ENCODE measurements at regions not wholly inside any gene's neighbourhood (a gene's known extent, or its start where the extent isn't known, plus 50 kb on each side); places are given as distances from the start of the nearest gene placed in this dataset.

DNA sequence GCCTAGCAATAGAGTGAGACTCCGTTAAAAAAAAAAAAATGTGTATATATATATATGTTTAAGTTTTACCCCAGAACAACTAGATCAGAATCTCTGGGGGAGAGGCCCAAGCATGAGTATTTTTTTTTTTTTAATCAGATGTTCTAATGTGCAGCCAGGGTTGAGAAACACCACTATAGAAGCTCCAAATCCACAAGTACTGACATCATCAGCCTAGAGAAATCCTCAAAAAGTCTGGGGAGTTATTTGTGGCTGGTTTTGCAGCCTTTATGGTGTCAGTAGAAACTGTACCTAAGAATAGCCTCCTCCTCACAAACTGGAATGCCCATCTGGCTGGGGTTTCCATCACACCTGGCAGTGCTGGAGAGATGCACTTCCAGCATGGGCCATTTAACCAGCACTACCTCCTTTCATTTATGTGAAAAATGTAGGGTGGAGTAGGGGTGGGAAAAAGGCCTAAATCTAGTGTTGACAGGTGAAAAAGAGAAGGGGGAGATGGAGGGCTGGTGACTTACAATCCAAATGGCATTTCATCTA lies 93.5 kb downstream of the CBLL2 start:
- no peak for TF ChIP-seq JUND (IDR thresholded peaks at IDR 0.05; ENCODE audit: low read depth)
- DNase-seq (ENCODE audit: low read depth in 1 of 2, low spot score in 1 of 2): no peak
- in situ Hi-C loops (cut with HindIII; ENCODE audit: low pct_unique_long_range_greater_than_20kb, low sequenced_read_pairs): no loop called here

DNA sequence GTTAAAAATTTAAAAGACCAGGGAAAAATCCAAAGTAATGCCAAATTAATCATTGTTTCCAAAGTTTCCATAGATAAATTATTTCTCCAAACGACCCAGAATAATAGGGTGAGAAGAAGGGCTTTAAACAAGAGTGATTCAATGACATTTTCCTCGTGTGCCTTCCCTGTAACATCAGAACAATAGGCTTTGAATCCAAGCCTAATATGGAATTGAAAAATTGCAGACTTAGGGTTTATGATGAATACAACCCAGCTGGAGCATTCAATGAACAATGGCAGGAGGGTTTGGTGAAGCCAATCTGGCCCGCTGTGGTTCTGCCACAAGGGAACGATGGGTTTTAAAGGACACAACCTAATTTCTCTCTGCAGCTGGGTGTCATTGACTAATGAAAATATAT lies 94.2 kb downstream of the CBLL2 start:
- TF ChIP-seq JUND (IDR thresholded peaks at IDR 0.05; ENCODE audit: low read depth): no peak
- DNase-seq (ENCODE audit: low read depth in 1 of 2, low spot score in 1 of 2): no peak
- in situ Hi-C loops (cut with HindIII; ENCODE audit: low pct_unique_long_range_greater_than_20kb, low sequenced_read_pairs): no loop called here

DNA sequence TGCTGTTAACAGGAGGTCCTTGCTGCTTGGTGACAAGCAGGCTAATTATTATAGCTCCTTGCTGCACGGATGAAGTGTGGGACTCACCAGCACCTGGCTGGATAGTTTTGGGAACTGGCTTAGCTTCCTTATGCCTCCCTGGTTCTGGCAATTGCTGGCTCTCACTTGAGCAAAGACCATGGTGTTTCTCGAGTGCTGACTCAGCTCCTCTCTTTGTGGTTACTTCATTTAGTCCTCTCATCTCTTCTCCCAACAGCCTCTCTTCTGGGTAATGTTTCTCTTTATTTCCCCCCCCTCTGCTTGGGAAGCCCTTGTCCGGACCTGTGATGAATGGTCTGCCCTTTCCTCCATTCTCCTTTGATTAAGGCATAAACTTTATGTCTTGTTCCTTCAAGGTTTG lies 100.4 kb downstream of the CBLL2 start:
- TF ChIP-seq JUND (IDR thresholded peaks at IDR 0.05; ENCODE audit: low read depth): no peak
- no peak for DNase-seq (ENCODE audit: low read depth in 1 of 2, low spot score in 1 of 2)
- in situ Hi-C loops (cut with HindIII; ENCODE audit: low pct_unique_long_range_greater_than_20kb, low sequenced_read_pairs): no loop called here

DNA sequence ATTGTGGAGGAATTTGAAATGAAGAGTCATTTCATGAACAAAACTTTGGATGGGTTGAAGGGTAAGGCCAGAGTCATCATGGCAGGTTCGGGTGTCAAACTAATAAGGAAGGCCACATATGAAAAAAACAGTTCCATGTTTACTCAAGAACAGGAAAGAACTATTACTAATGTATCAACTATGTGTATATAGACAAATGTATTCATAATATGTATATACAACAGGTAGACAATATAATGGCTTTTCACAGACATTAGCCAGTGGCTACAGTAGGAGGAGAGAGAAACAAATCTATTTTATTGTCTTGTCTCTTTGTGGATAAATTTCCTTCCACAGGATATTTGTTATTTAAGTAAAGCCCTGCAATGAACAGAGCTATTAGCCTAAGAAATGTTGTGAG lies 101.1 kb downstream of the CBLL2 start:
- TF ChIP-seq JUND (IDR thresholded peaks at IDR 0.05; ENCODE audit: low read depth): no peak
- DNase-seq (ENCODE audit: low read depth in 1 of 2, low spot score in 1 of 2): peak in 1 of 2 experiments; percentile 8
- in situ Hi-C loops (cut with HindIII; ENCODE audit: low pct_unique_long_range_greater_than_20kb, low sequenced_read_pairs): no loop called here

DNA sequence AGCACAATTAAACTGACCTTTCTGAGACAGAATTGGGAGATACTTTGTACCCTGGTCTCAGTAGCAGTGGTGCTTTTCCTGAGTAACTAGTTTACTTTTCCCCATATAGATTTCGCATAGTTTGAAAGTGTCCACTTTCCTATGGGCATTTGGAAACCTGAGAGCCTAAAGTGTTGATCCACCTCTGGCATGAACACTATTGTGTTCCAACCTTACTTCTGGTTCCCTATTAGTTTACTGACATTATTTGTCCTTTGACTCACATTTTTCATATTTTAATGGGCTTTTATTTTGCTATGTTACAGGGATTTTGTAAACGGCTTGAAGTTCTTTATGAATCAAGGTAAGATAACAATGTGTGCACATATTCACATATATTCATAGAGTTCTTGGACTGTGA lies 103.7 kb downstream of the CBLL2 start:
- no peak for TF ChIP-seq JUND (IDR thresholded peaks at IDR 0.05; ENCODE audit: low read depth)

DNA sequence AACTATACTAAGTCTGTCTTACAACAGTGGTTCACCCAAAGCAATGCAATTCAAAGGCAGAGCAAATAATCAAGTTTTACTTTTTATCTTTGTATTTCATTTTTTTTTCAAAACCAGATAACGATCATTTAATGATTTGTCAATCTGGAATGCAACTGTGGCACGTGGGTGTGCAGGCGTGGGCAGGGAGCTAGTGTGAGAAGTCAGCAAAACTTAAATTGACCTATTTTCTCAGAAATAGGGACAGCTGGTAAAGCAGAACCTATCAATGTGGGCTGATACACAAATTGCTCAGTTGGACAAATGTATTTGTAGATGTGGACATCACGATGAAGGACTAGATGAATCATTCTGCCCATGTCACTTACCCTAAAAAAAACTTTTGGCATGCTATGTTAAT lies 105.6 kb downstream of the CBLL2 start:
- in situ Hi-C loops (cut with HindIII; ENCODE audit: low pct_unique_long_range_greater_than_20kb, low sequenced_read_pairs): no loop called here
- no peak for DNase-seq (ENCODE audit: low read depth in 1 of 2, low spot score in 1 of 2)
- TF ChIP-seq JUND (IDR thresholded peaks at IDR 0.05; ENCODE audit: low read depth): no peak

More for the DNA sequence above, 103.7 kb downstream of the CBLL2 start:
- in situ Hi-C loops (cut with HindIII; ENCODE audit: low pct_unique_long_range_greater_than_20kb, low sequenced_read_pairs): no loop called here
- no peak for DNase-seq (ENCODE audit: low read depth in 1 of 2, low spot score in 1 of 2)

DNA sequence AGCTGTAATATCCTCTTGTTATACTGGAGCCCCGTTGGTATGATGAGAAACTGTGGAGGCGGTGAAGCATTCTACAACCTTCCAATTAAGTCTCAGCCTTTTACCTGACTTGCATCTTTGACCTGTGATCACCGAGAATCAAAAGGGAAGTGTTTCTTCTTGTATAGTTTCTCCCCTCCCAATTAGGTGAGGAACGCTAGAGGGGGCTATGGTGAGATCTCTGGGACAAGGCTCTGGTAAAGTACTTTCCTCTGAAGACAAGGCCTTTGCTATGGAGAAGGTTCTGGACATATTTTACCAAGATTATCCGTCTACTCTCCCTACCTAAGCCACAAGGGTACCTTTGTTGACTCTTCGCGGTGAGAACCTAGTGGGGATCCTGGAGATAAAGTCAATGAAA lies 111.3 kb downstream of the CBLL2 start:
- peak in 1 of 2 experiments; percentile 16 for DNase-seq (ENCODE audit: low read depth in 1 of 2, low spot score in 1 of 2)
- TF ChIP-seq JUND (IDR thresholded peaks at IDR 0.05; ENCODE audit: low read depth): no peak
- in situ Hi-C loops (cut with HindIII; ENCODE audit: low pct_unique_long_range_greater_than_20kb, low sequenced_read_pairs): no loop called here

DNA sequence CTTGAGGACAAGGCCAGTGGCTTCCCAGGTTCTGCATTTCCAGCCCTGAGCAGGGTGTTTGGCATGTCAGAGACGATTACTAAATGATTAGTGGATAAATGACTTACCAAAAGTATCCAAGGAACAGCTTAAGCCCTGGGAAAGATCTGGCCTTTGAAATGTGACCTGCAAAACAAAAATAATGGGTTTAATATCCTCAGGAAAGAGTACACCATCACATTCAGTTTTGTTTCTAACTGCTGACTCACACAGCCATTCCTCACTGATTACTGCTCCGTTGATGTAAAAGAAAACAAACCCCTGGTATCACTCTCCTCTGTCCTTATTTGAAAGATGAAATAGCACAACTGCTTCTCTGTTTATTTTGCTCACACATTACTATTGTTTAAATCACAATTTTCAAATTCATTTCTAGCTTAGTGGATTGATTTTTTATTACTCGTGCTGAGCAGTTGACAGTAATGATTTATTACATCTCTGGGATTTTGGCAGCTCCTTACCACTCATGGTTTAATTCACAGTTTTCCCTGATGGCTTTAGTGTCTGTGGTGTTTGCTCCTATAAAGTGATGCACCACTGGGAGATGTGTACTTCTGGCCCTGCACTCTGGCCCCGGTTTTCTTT lies 117.0 kb downstream of the CBLL2 start:
- no peak for TF ChIP-seq JUND (IDR thresholded peaks at IDR 0.05; ENCODE audit: low read depth)
- in situ Hi-C loops (cut with HindIII; ENCODE audit: low pct_unique_long_range_greater_than_20kb, low sequenced_read_pairs): no loop called here
- DNase-seq (ENCODE audit: low read depth in 1 of 2, low spot score in 1 of 2): no peak

DNA sequence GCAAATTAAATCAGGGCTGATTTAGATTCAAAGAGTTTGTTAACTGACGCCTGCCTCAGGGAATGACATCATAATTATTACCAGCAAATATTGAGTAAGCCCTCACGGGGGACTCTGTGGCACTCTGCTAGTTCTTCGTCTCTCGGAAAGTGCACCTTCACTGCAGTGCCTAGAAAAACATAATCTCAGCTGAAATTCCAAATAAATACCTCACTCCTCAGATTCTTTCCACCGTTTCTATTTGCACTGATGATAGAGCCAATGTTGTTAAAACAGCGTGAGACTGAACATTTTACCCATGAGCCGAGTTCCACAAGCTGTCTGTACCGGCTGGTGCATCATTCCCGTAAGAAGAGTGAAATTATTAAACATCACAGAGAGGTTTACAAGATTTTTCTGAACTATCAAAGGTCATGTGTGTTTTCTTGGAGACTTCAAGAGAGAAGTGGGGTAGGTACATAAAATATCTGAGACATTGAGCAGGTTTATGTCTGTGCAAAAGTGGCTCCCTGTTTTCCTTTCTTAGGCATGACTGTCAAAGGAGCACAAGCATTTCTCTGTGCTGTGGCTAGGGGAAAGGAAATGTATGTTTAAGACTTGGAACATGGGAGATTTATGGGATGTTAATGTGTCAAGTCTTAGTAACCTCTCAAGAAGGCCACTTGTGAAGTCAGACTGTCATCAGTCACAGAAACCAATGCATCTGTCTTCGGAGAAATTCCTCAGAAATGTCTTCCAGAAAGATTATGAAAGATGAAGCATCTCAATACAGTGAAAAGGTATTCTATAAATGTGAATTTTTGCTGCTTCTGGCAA lies 119.6 kb downstream of the CBLL2 start:
- DNase-seq (ENCODE audit: low read depth in 1 of 2, low spot score in 1 of 2): no peak
- no peak for TF ChIP-seq JUND (IDR thresholded peaks at IDR 0.05; ENCODE audit: low read depth)
- in situ Hi-C loops (cut with HindIII; ENCODE audit: low pct_unique_long_range_greater_than_20kb, low sequenced_read_pairs): no loop called here

DNA sequence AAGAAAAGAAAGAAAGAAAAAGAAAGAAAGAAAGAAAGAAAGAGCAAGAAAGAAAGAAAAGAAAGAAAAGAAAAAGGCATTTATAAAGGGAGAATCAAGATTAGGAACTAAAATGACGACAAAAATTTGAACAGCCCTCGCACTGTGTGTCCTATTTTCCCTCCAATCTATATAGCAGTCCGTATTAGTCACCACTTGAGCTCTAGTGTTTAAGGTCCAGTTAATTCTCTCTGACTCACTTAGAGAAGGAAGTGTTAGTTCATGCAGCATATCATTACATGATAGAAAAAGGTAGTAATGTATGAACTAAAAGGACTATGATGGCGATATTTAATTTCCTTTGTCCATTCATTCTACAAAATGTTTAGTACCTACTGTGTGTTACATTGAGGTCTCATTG lies 122.7 kb downstream of the CBLL2 start:
- DNase-seq (ENCODE audit: low read depth in 1 of 2, low spot score in 1 of 2): no peak
- TF ChIP-seq JUND (IDR thresholded peaks at IDR 0.05; ENCODE audit: low read depth): no peak
- in situ Hi-C loops (cut with HindIII; ENCODE audit: low pct_unique_long_range_greater_than_20kb, low sequenced_read_pairs): no loop called here

DNA sequence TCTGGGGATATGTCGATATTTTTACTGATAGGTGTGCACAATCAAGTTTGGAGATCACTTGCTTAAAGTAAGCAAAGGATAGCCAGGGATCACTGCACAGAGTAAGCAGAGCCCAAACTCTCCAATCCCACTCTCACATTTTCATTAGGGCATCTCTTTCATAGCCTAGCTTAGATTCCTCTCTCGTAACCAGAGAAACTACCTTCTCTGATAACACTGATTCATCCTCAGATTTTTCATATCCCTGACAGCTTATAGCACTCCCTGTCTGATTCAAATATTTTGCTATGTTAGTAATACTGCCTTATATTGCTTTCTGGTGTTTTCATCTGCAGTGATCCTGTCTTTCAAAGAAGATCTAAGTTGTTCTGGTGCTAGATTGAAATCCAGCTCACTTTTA lies 123.7 kb downstream of the CBLL2 start:
- no peak for DNase-seq (ENCODE audit: low read depth in 1 of 2, low spot score in 1 of 2)
- TF ChIP-seq JUND (IDR thresholded peaks at IDR 0.05; ENCODE audit: low read depth): no peak
- in situ Hi-C loops (cut with HindIII; ENCODE audit: low pct_unique_long_range_greater_than_20kb, low sequenced_read_pairs): no loop called here

DNA sequence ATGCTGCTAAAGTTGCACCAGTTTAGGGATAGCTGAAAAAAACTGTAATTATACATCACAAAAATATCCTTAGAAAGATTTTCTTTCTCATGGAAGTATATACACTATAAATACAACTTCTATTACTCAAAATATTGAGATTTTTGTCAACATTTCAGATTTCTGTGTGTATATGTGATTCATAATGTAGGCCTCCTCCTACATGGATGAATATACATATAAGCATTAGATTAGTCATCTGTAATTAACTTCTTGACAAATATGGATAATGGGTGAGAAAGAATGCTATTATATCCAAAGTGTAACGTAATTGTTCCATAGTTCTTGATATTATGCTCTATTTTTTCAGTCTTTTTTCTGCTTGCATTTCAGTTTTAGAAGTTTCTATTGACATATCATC lies 124.9 kb downstream of the CBLL2 start:
- TF ChIP-seq JUND (IDR thresholded peaks at IDR 0.05; ENCODE audit: low read depth): no peak
- DNase-seq (ENCODE audit: low read depth in 1 of 2, low spot score in 1 of 2): no peak
- in situ Hi-C loops (cut with HindIII; ENCODE audit: low pct_unique_long_range_greater_than_20kb, low sequenced_read_pairs): no loop called here

DNA sequence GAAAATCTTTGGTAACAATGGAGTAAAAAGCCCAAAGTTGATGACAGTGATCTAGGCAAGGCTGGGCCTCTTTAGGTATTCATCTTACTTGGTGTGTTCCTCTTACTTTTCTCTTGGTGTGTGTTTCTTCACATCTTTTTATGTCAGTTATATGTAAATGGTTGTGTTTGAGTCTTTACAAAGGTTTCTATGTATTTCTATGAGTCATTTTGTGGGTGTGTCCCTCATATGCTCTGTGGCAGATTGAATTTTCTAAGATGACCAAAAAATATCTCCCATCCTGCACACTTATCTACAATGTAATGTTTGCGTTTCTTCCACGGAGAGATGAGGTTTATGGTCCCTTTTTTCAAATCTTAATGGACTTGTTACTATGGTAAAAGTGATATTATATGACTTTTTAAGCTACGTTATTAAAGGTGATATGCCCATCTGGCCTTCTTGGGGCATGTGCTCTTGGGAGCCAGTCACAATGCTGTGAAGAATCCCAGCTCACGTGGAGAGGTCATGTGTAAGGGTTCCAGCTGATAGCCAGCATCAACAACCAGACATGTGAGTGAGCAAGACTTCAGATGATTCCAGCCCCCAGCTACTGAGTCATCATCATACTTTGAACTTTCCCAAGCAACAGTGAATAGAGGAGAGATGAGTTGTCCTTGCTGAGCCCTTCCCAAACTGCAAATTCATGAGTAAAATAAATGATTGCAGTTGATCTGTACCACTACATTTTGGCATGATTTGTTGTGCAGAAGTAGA lies 126.9 kb downstream of the CBLL2 start:
- DNase-seq (ENCODE audit: low read depth in 1 of 2, low spot score in 1 of 2): no peak
- TF ChIP-seq JUND (IDR thresholded peaks at IDR 0.05; ENCODE audit: low read depth): no peak
- in situ Hi-C loops (cut with HindIII; ENCODE audit: low pct_unique_long_range_greater_than_20kb, low sequenced_read_pairs): no loop called here
